ENCODE measurements at regions not wholly inside any gene's neighbourhood (a gene's known extent, or its start where the extent isn't known, plus 50 kb on each side); places are given as distances from the start of the nearest gene placed in this dataset.

DNA sequence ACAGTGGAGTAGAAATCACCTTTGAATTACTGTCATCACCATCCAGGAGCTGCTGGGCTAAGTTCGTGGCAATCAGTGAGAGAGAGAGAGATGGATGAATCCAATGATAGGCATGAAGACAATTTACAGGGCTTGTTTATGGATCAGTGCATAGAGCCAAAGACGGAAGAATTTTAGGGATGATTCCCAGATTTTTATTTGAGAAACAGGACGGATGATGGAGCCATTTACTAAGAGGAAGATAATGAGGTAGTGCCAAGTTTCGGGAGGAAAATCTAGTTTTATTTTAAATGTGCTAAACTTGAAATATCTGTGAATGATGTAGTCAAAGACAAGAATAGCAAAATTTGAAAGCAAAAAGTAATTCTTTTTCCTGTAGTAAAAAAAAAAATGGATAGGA is 394.2 kb upstream of the PAPPA start:
- DNase-seq (no peak), FAIRE-seq (no peak)
- WGBS, 3 donors = 62 to 74% (median 67%) methylated on average over 4 of the region's 4 CpGs
- Histone ChIP-seq H3K4me3 (ENCODE audit: low read depth in 1 of 3, low read length in 3 of 3) (no peak overlapping the region), H3K9me3 (ENCODE audit: control insufficient read depth in 2 of 2, insufficient read depth in 1 of 2, low read depth in 1 of 2, low read length in 1 of 2) (no peaks in the 10 kb centered on the region), H3K36me3 (ENCODE audit: control insufficient read depth in 3 of 3, insufficient read depth in 2 of 3, low read depth in 1 of 3, low read length in 3 of 3) (no peaks in the 10 kb centered on the region), H3K4me1 (ENCODE audit: control insufficient read depth in 3 of 3, insufficient read depth in 2 of 3, low read depth in 1 of 3, low read length in 2 of 3) (no peaks in the 10 kb centered on the region), H3K27me3 (ENCODE audit: control insufficient read depth in 3 of 3, insufficient read depth in 3 of 3, low read length in 3 of 3) (no peaks in the 10 kb centered on the region), H3K27ac (ENCODE audit: low read depth in 1 of 3, low read length in 2 of 3) (no peak overlapping the region)

DNA sequence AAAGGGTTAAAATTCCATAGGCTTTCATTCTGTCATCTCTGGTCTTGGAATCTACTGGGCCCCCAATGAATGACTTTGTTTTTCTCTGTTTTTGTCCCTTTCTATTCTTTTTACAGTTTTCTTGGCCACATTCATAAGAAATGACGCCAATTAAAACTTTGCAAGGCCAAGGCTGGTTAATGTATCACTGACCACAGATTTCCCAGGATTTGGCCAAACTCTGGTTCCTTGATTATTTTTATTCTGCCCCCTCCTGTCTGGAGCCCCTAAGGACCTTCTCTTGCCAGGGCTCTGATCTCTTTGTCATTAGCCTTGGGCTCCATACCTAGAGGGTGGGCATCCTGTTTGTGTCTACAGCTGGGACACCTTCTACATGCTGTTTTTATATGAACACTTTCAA is 388.9 kb upstream of the PAPPA start:
- no peak for DNase-seq
- Histone ChIP-seq H3K9me3 (ENCODE audit: control insufficient read depth in 2 of 2, insufficient read depth in 1 of 2, low read depth in 1 of 2, low read length in 1 of 2) (no peaks in the 10 kb centered on the region), H3K4me1 (ENCODE audit: control insufficient read depth in 3 of 3, insufficient read depth in 2 of 3, low read depth in 1 of 3, low read length in 2 of 3) (no peaks in the 10 kb centered on the region), H3K4me3 (ENCODE audit: low read depth in 1 of 3, low read length in 3 of 3) (no peak overlapping the region), H3K27me3 (ENCODE audit: control insufficient read depth in 3 of 3, insufficient read depth in 3 of 3, low read length in 3 of 3) (no peaks in the 10 kb centered on the region), H3K27ac (ENCODE audit: low read depth in 1 of 3, low read length in 2 of 3) (no peak overlapping the region), H3K36me3 (ENCODE audit: control insufficient read depth in 3 of 3, insufficient read depth in 2 of 3, low read depth in 1 of 3, low read length in 3 of 3) (no peaks in the 10 kb centered on the region)
- no peak for FAIRE-seq
- WGBS, 3 donors = 67 to 73% (median 73%) methylated on average over 1 of the region's 1 CpG

DNA sequence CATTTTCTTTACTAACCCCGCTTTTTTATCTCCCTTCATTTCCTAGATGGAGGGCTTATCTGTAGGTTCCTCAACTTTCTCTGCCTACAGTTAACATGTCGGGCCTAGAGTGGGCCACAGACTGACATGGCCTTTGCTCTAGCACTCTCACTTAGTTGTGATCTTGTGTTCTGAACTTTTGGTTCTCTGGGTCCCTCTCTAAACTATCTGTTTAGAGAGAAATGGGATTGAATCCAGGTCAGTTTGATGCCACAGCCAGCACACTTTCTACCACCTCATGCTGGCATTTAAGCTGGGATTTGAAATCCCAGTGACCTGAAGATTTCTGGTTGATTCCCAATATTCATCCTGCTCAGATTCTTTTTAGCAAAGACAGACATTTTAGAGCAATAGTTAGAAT is 388.5 kb upstream of the PAPPA start:
- no peak overlapping the region for H3K27ac ChIP-seq (ENCODE audit: low read depth in 1 of 3, low read length in 2 of 3)
- no peaks in the 10 kb centered on the region for H3K9me3 ChIP-seq (ENCODE audit: control insufficient read depth in 2 of 2, insufficient read depth in 1 of 2, low read depth in 1 of 2, low read length in 1 of 2)
- FAIRE-seq = no peak
- no peaks in the 10 kb centered on the region for H3K4me1 ChIP-seq (ENCODE audit: control insufficient read depth in 3 of 3, insufficient read depth in 2 of 3, low read depth in 1 of 3, low read length in 2 of 3)
- no peak for DNase-seq
- H3K36me3 ChIP-seq (ENCODE audit: control insufficient read depth in 3 of 3, insufficient read depth in 2 of 3, low read depth in 1 of 3, low read length in 3 of 3) = no peaks in the 10 kb centered on the region
- no peak overlapping the region for H3K4me3 ChIP-seq (ENCODE audit: low read depth in 1 of 3, low read length in 3 of 3)
- no peaks in the 10 kb centered on the region for H3K27me3 ChIP-seq (ENCODE audit: control insufficient read depth in 3 of 3, insufficient read depth in 3 of 3, low read length in 3 of 3)
- 45 to 67% (median 59%) methylated on average over 2 of the region's 2 CpGs for WGBS, 3 donors

DNA sequence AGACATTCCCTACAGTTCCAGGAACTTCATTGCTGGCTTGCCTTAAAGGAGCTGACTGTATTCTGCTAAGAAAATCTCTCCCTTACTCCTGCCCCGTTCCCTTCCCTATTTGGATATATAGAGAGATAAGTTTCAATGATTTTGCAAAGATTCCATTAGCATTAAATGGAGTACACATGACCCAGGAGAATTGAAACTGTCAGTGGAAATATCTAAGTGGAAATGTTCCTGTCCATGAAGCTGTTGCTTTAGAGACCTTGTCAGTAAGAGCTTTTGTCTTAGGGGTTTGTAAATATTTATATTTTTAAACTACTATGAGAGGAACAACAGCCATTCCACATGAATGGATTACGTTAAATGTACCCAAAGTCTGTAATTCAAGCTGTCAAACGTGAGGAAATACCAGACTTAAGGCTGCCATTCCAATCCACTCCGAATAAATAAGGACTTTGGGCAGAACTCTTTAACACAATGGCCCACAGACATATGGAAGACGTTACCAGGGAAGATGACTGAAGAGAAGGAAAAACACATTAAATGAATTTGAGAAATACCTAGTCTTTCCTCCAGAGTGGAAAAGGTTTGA is 387.1 kb upstream of the PAPPA start:
- DNase-seq (no peak), FAIRE-seq (no peak)
- 37 to 42% (median 40%) methylated on average over 5 of the region's 5 CpGs for WGBS, 3 donors
- Histone ChIP-seq H3K36me3 (ENCODE audit: control insufficient read depth in 3 of 3, insufficient read depth in 2 of 3, low read depth in 1 of 3, low read length in 3 of 3) (no peaks in the 10 kb centered on the region), H3K9me3 (ENCODE audit: control insufficient read depth in 2 of 2, insufficient read depth in 1 of 2, low read depth in 1 of 2, low read length in 1 of 2) (no peaks in the 10 kb centered on the region), H3K27me3 (ENCODE audit: control insufficient read depth in 3 of 3, insufficient read depth in 3 of 3, low read length in 3 of 3) (no peaks in the 10 kb centered on the region), H3K4me1 (ENCODE audit: control insufficient read depth in 3 of 3, insufficient read depth in 2 of 3, low read depth in 1 of 3, low read length in 2 of 3) (no peaks in the 10 kb centered on the region), H3K27ac (ENCODE audit: low read depth in 1 of 3, low read length in 2 of 3) (no peak overlapping the region), H3K4me3 (ENCODE audit: low read depth in 1 of 3, low read length in 3 of 3) (no peak overlapping the region)

DNA sequence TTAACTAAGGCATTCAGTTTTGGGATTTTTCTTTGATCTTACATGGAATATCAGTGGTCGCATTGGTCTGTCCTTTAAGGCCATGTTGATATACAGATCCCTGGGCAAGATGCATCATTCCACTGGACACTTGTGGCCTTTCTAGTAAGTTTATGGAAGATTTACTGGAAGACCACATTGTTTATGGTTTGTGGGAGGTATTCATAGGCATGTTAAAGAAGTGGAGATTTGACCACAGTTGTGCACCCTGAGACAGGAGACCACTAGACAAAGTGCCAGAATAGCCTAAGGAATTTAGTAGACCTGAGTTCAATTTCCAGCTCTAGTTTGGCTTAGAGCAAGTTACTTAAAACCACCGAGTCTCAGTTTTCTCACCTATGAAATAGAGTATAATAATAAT is 383.1 kb upstream of the PAPPA start:
- 79 to 94% (median 87%) methylated on average over 2 of the region's 2 CpGs for WGBS, 3 donors
- DNase-seq (no peak), FAIRE-seq (no peak)
- Histone ChIP-seq H3K36me3 (ENCODE audit: control insufficient read depth in 3 of 3, insufficient read depth in 2 of 3, low read depth in 1 of 3, low read length in 3 of 3) (no peaks in the 10 kb centered on the region), H3K9me3 (ENCODE audit: control insufficient read depth in 2 of 2, insufficient read depth in 1 of 2, low read depth in 1 of 2, low read length in 1 of 2) (no peaks in the 10 kb centered on the region), H3K27ac (ENCODE audit: low read depth in 1 of 3, low read length in 2 of 3) (no peak overlapping the region), H3K4me3 (ENCODE audit: low read depth in 1 of 3, low read length in 3 of 3) (no peak overlapping the region), H3K27me3 (ENCODE audit: control insufficient read depth in 3 of 3, insufficient read depth in 3 of 3, low read length in 3 of 3) (no peaks in the 10 kb centered on the region), H3K4me1 (ENCODE audit: control insufficient read depth in 3 of 3, insufficient read depth in 2 of 3, low read depth in 1 of 3, low read length in 2 of 3) (no peaks in the 10 kb centered on the region)

DNA sequence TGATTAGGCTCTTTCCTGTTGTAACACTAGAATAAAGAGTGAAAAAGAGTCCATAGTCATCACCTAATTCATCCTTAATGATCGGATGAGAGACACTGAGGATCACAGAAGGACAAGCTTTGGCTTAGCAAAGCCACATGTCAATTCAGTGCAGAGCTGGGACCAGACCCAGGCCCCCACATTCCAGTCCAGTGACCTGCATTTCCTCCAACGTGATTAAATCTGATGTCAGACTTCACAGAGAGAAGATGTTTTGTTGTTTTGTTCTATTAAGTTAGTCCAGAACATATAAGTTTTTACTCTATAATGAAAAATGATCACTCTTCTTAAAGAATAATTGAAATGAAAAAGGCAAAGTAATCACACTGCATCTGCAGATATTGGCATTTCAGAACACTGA is 377.9 kb upstream of the PAPPA start:
- no peak overlapping the region for H3K4me3 ChIP-seq (ENCODE audit: low read depth in 1 of 3, low read length in 3 of 3)
- H3K36me3 ChIP-seq (ENCODE audit: control insufficient read depth in 3 of 3, insufficient read depth in 2 of 3, low read depth in 1 of 3, low read length in 3 of 3) = no peaks in the 10 kb centered on the region
- H3K27me3 ChIP-seq (ENCODE audit: control insufficient read depth in 3 of 3, insufficient read depth in 3 of 3, low read length in 3 of 3) = no peaks in the 10 kb centered on the region
- WGBS, 3 donors = 37 to 56% (median 51%) methylated on average over 2 of the region's 2 CpGs
- no peak overlapping the region for H3K27ac ChIP-seq (ENCODE audit: low read depth in 1 of 3, low read length in 2 of 3)
- no peaks in the 10 kb centered on the region for H3K4me1 ChIP-seq (ENCODE audit: control insufficient read depth in 3 of 3, insufficient read depth in 2 of 3, low read depth in 1 of 3, low read length in 2 of 3)
- no peaks in the 10 kb centered on the region for H3K9me3 ChIP-seq (ENCODE audit: control insufficient read depth in 2 of 2, insufficient read depth in 1 of 2, low read depth in 1 of 2, low read length in 1 of 2)
- FAIRE-seq = no peak
- DNase-seq = no peak

DNA sequence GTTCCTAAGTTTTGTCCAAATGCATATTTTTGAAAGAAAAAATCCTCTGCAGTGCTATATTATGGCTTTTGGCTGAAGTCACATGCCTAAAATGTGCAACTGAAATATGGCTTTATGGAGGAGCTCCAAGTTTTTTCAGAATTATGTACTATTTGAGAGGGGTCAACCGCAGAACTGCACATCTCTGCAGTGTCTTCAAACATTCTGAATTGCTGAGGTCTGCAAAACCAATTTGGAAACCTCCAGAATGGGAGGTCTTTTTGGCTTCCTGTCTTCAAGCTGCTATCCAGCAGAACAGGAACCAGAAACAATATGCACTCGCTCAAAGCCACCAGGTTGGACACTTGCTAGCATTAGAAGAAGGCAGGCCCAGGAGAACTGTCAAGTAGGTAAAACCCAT is 376.0 kb upstream of the PAPPA start:
- no peaks in the 10 kb centered on the region for H3K27me3 ChIP-seq (ENCODE audit: control insufficient read depth in 3 of 3, insufficient read depth in 3 of 3, low read length in 3 of 3)
- H3K4me3 ChIP-seq (ENCODE audit: low read depth in 1 of 3, low read length in 3 of 3) = no peak overlapping the region
- 65 to 81% (median 79%) methylated on average over 2 of the region's 2 CpGs for WGBS, 3 donors
- DNase-seq (no peak), FAIRE-seq (no peak)
- no peaks in the 10 kb centered on the region for H3K4me1 ChIP-seq (ENCODE audit: control insufficient read depth in 3 of 3, insufficient read depth in 2 of 3, low read depth in 1 of 3, low read length in 2 of 3)
- no peak overlapping the region for H3K27ac ChIP-seq (ENCODE audit: low read depth in 1 of 3, low read length in 2 of 3)
- H3K36me3 ChIP-seq (ENCODE audit: control insufficient read depth in 3 of 3, insufficient read depth in 2 of 3, low read depth in 1 of 3, low read length in 3 of 3) = no peaks in the 10 kb centered on the region
- no peaks in the 10 kb centered on the region for H3K9me3 ChIP-seq (ENCODE audit: control insufficient read depth in 2 of 2, insufficient read depth in 1 of 2, low read depth in 1 of 2, low read length in 1 of 2)

DNA sequence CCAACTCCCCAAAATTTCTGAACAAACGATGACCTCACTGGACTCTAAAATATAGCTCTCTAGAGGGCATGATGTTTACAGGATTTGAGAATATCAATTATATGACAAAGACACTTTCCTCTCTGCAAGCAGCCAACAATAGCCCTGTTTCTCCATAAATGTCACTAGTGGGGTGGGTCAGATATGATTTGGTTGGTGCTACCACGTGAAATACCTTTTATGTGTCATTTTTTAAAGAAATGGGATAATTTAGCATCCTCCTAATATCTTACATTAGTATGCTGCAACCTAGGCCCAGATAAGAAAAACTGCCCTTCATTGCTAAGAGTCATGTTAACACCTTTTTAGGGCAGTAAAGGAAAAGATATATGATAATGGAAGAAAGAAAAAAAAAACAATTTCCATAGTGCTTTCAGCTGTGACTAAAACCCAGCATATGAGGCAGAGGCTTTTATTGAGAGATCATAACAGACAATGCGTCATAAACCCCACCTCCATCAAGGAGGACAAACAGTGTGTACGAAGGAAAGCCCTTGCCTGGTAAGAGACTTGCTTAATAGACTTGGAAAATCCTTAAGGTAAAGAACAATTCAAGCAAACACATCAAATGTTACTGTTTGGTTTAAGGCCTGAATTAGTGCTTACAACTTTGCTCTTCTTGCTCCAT is 372.4 kb upstream of the PAPPA start:
- no peaks in the 10 kb centered on the region for H3K27me3 ChIP-seq (ENCODE audit: control insufficient read depth in 3 of 3, insufficient read depth in 3 of 3, low read length in 3 of 3)
- H3K36me3 ChIP-seq (ENCODE audit: control insufficient read depth in 3 of 3, insufficient read depth in 2 of 3, low read depth in 1 of 3, low read length in 3 of 3) = no peaks in the 10 kb centered on the region
- H3K4me3 ChIP-seq (ENCODE audit: low read depth in 1 of 3, low read length in 3 of 3) = no peak overlapping the region
- no peaks in the 10 kb centered on the region for H3K9me3 ChIP-seq (ENCODE audit: control insufficient read depth in 2 of 2, insufficient read depth in 1 of 2, low read depth in 1 of 2, low read length in 1 of 2)
- DNase-seq = no peak
- WGBS, 3 donors = 45 to 66% (median 50%) methylated on average over 4 of the region's 4 CpGs
- FAIRE-seq = no peak
- H3K27ac ChIP-seq (ENCODE audit: low read depth in 1 of 3, low read length in 2 of 3) = no peak overlapping the region
- no peaks in the 10 kb centered on the region for H3K4me1 ChIP-seq (ENCODE audit: control insufficient read depth in 3 of 3, insufficient read depth in 2 of 3, low read depth in 1 of 3, low read length in 2 of 3)

DNA sequence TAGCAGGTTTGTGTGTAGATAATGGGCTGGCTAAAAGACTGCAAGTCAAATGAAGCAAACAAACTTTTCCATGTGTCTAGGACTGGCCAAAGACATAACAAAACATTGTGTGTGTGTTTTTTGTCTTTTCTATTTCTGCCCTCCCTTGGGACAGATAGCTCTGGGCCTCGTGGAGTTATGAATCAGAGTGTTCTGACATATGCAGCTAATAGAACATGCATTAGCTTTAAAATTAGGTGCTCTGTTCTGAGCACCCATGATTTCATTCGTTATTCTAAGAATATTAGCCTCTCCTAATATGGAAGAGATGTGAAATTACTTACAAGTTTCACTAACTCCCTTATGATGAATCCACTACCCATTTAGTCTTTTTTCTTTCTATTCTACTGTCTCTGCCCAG is 367.3 kb upstream of the PAPPA start:
- FAIRE-seq (no peak), DNase-seq (no peak)
- WGBS, 3 donors = 33 to 51% (median 46%) methylated on average over 2 of the region's 2 CpGs
- H3K9me3 ChIP-seq (ENCODE audit: control insufficient read depth in 2 of 2, insufficient read depth in 1 of 2, low read depth in 1 of 2, low read length in 1 of 2) = no peaks in the 10 kb centered on the region
- no peak overlapping the region for H3K4me3 ChIP-seq (ENCODE audit: low read depth in 1 of 3, low read length in 3 of 3)
- no peaks in the 10 kb centered on the region for H3K36me3 ChIP-seq (ENCODE audit: control insufficient read depth in 3 of 3, insufficient read depth in 2 of 3, low read depth in 1 of 3, low read length in 3 of 3)
- no peaks in the 10 kb centered on the region for H3K4me1 ChIP-seq (ENCODE audit: control insufficient read depth in 3 of 3, insufficient read depth in 2 of 3, low read depth in 1 of 3, low read length in 2 of 3)
- no peak overlapping the region for H3K27ac ChIP-seq (ENCODE audit: low read depth in 1 of 3, low read length in 2 of 3)
- no peaks in the 10 kb centered on the region for H3K27me3 ChIP-seq (ENCODE audit: control insufficient read depth in 3 of 3, insufficient read depth in 3 of 3, low read length in 3 of 3)
